ENCODE measurements at regions not wholly inside any gene's neighbourhood (a gene's known extent, or its start where the extent isn't known, plus 50 kb on each side); places are given as distances from the start of the nearest gene placed in this dataset.

DNA sequence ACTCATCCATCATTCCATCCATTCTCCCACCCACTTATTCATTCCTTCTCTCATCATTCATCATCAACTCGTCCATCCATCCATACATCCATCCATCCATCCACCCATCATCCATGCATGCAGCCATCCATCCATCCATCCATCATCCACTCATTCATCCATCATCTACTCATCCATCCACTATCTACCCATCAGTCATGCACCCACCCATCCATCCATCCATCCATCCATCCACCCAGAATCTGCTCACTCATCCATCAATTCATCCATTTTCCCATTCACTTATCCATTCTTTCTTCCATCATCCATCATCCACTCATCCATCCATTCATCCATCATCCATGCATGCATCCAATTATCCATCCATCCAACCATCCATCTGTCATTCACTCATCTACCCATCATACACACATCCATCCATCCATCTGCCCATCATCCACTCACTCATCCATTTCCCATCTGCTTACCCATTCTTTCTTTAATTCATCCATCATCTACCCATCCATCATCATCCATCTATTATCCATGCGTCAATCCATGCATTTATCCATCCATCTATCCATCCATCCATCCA lies 107.1 kb upstream of the WSCD2 start:
- TF ChIP-seq EZH2 (IDR thresholded peaks at IDR 0.05; ENCODE audit: low read depth, unreplicated experiment) (no peak), JUNB (IDR thresholded peaks at IDR 0.05; ENCODE audit: unreplicated experiment) (no peak), EZH2phosphoT487 (IDR thresholded peaks at IDR 0.05; ENCODE audit: unreplicated experiment) (no peak), NANOG (IDR thresholded peaks at IDR 0.05; ENCODE audit: borderline replicate concordance) (no peak), CREB1 (CRISPR knock-in tag; IDR thresholded peaks at IDR 0.05; ENCODE audit: low read depth) (no peak)
- Histone ChIP-seq H3K4me2 (no peak overlapping the region), H3K79me2 (replicated peaks; ENCODE audit: insufficient read depth) (no peaks in the 10 kb centered on the region), H4K20me1 (replicated peaks; ENCODE audit: insufficient read depth) (no peaks in the 10 kb centered on the region), H3K27me3 (ENCODE audit: insufficient read depth) (no peaks in the 10 kb centered on the region), H3K36me3 (ENCODE audit: insufficient read depth) (no peaks in the 10 kb centered on the region), H3K27ac (ENCODE audit: low read depth) (no peak overlapping the region), H3K4me1 (ENCODE audit: insufficient read depth) (no peaks in the 10 kb centered on the region), H3F3A (replicated peaks; ENCODE audit: low read depth) (no peaks in the 10 kb centered on the region), H3K4me3 (no peak overlapping the region), H2AFZ (no peak overlapping the region), H3K9me2 (ENCODE audit: insufficient read depth) (peaks cover 7% of the 10 kb centered on the region; the same call in 1 of the 2 replicates)
- H3K27ac Mint-ChIP-seq: no peak overlapping the region
- DNase-seq (ENCODE audit: low spot score) (no peak), ATAC-seq (no peak)
- H3K36me3 Mint-ChIP-seq (ENCODE audit: low read depth): no peaks in the 10 kb centered on the region
- H3K4me1 Mint-ChIP-seq: no peaks in the 10 kb centered on the region
- peaks cover 3% of the 10 kb centered on the region for H3K27me3 Mint-ChIP-seq (ENCODE audit: insufficient read depth, low read depth, poor library complexity)
- H3K4me3 Mint-ChIP-seq: no peak overlapping the region
- H3K9me3 Mint-ChIP-seq: no peaks in the 10 kb centered on the region

- Mint-ChIP-seq H3K36me3 (ENCODE audit: low read depth) (no peaks in the 10 kb centered on the region), H3K27ac (no peak overlapping the region), H3K4me1 (peaks cover 17% of the 10 kb centered on the region), H3K27me3 (ENCODE audit: insufficient read depth, low read depth, poor library complexity) (peaks cover 10% of the 10 kb centered on the region), H3K9me3 (no peaks in the 10 kb centered on the region), H3K4me3 (no peak overlapping the region)
- no peak for ATAC-seq
- Histone ChIP-seq H3K27me3 (ENCODE audit: insufficient read depth) (0 out of 2 replicates have a peak, but pooled peaks cover 5% of the 10 kb centered on the region), H3K9me2 (ENCODE audit: insufficient read depth) (no peaks in the 10 kb centered on the region), H2AFZ (no peak overlapping the region), H3K79me2 (replicated peaks; ENCODE audit: insufficient read depth) (no peaks in the 10 kb centered on the region), H3K4me3 (no peak overlapping the region), H4K20me1 (replicated peaks; ENCODE audit: insufficient read depth) (no peaks in the 10 kb centered on the region), H3K27ac (ENCODE audit: low read depth) (no peak overlapping the region), H3K36me3 (ENCODE audit: insufficient read depth) (no peaks in the 10 kb centered on the region), H3K4me2 (no peak overlapping the region), H3F3A (replicated peaks; ENCODE audit: low read depth) (no peaks in the 10 kb centered on the region), H3K4me1 (ENCODE audit: insufficient read depth) (no peaks in the 10 kb centered on the region)
- peak in 1 of 2 experiments; percentile 13; a peak in 1 of 4 replicates for TF ChIP-seq CTCF (conservative IDR thresholded peaks at IDR 0.05; ENCODE audit: low read depth in 2 of 2)
- TF ChIP-seq ZNF331 (CRISPR knock-in tag; IDR thresholded peaks at IDR 0.05; ENCODE audit: low read depth): no peak
- DNase-seq (ENCODE audit: low spot score): no peak
These were observed 99.8 kb upstream of the WSCD2 start for GRCh38 chr12:108029051-108029835.

DNA sequence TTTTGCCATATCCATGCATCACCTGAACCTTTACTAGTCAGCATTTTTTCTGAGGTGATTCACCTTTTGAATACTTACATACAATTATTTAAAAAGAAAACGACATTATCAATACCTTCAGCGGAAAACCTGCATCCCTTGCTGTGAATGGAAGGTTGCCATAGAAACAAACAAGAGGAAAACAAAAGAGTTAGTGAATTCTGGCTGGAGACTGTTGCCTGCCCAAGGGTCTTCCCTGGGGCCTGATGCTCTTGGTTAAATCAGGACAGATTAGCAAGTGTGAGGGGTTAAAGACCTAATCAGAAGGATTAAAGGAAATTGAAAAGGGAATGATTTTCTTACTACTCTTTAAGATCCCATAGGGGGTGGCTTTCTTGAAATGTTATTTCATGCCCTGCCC lies 96.0 kb upstream of the WSCD2 start:
- no peak overlapping the region for H3K4me3 Mint-ChIP-seq
- Histone ChIP-seq H3K4me2 (no peak overlapping the region), H3K36me3 (ENCODE audit: insufficient read depth) (no peaks in the 10 kb centered on the region), H3K79me2 (replicated peaks; ENCODE audit: insufficient read depth) (no peaks in the 10 kb centered on the region), H2AFZ (no peak overlapping the region), H3K27me3 (ENCODE audit: insufficient read depth) (peaks cover 14% of the 10 kb centered on the region; the same call in 1 of the 2 replicates), H3K4me1 (ENCODE audit: insufficient read depth) (no peaks in the 10 kb centered on the region), H3K9me2 (ENCODE audit: insufficient read depth) (no peaks in the 10 kb centered on the region), H3K4me3 (no peak overlapping the region), H4K20me1 (replicated peaks; ENCODE audit: insufficient read depth) (no peaks in the 10 kb centered on the region), H3F3A (replicated peaks; ENCODE audit: low read depth) (no peaks in the 10 kb centered on the region), H3K27ac (ENCODE audit: low read depth) (no peak overlapping the region)
- DNase-seq (ENCODE audit: low spot score) (peak; percentile 82), ATAC-seq (peak; percentile 95)
- H3K27ac Mint-ChIP-seq: no peak overlapping the region
- peaks cover 17% of the 10 kb centered on the region for H3K4me1 Mint-ChIP-seq
- peaks cover 17% of the 10 kb centered on the region for H3K27me3 Mint-ChIP-seq (ENCODE audit: insufficient read depth, low read depth, poor library complexity)
- H3K36me3 Mint-ChIP-seq (ENCODE audit: low read depth): no peaks in the 10 kb centered on the region
- no peaks in the 10 kb centered on the region for H3K9me3 Mint-ChIP-seq
- TF ChIP-seq EZH2phosphoT487 (IDR thresholded peaks at IDR 0.05; ENCODE audit: unreplicated experiment) (no peak), POLR2AphosphoS5 (IDR thresholded peaks at IDR 0.05; ENCODE audit: low read depth) (no peak), JUNB (IDR thresholded peaks at IDR 0.05; ENCODE audit: unreplicated experiment) (no peak), EZH2 (IDR thresholded peaks at IDR 0.05; ENCODE audit: low read depth, unreplicated experiment) (no peak), NANOG (IDR thresholded peaks at IDR 0.05; ENCODE audit: borderline replicate concordance) (no peak), ZNF331 (CRISPR knock-in tag; IDR thresholded peaks at IDR 0.05; ENCODE audit: low read depth) (no peak), STAT1 (IDR thresholded peaks at IDR 0.05; ENCODE audit: unreplicated experiment) (no peak), ZNF114 (CRISPR knock-in tag; IDR thresholded peaks at IDR 0.05) (no peak), CREB1 (CRISPR knock-in tag; IDR thresholded peaks at IDR 0.05; ENCODE audit: low read depth) (no peak)
- TF ChIP-seq, protein P1, sequence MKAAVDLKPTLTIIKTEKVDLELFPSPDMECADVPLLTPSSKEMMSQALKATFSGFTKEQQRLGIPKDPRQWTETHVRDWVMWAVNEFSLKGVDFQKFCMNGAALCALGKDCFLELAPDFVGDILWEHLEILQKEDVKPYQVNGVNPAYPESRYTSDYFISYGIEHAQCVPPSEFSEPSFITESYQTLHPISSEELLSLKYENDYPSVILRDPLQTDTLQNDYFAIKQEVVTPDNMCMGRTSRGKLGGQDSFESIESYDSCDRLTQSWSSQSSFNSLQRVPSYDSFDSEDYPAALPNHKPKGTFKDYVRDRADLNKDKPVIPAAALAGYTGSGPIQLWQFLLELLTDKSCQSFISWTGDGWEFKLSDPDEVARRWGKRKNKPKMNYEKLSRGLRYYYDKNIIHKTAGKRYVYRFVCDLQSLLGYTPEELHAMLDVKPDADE (IDR thresholded peaks at IDR 0.05): no peak

All from GM23338 (cell line).